HepG2 (cell line): ENCODE measurements at regions not wholly inside any gene's neighbourhood (a gene's known extent, or its start where the extent isn't known, plus 50 kb on each side); places are given as distances from the start of the nearest gene placed in this dataset.

Source experiments
- ATAC-seq: fragments of 200-7000 bp; cut with Tn5 transposase; 3 replicates; pipeline ENCODE4 v1.9.1; 2020; ENCODE audit warnings: mild to moderate bottlenecking, moderate library complexity
- BruUV-seq: library from RNA; stranded (reverse); fragments of 400-500 nt; replicated peaks from 2 replicates; lab custom pipeline; 2021; lab: Mats Ljungman, UMichigan
- CTCF ChIA-PET: fragments of 300-600 bp; formaldehyde crosslinking; extraction: SDS; loops from one replicate; lab custom pipeline; 2021; ENCODE audit warnings: low total read pairs, inconsistent platforms, low intra/inter-chr PET ratio; lab: Yijun Ruan, JAX
- POLR2A ChIA-PET: fragments of 350-600 bp; sonication (Branson Sonifier 250); formaldehyde crosslinking; loops from one replicate; lab custom pipeline; 2020; ENCODE audit warnings: antibody characterized with exemption, inconsistent platforms; lab: Yijun Ruan, JAX
- DNase-seq: peaks from one replicate; pipeline ENCODE4 v3.0.0-alpha.2; 2015; ENCODE audit warnings: low spot score
- FAIRE-seq: peaks from 3 replicates; lab custom pipeline; 2011; peaks lifted over from hg19 to GRCh38; lab: Jason Lieb, UNC
- H2AFZ ChIP-seq: one replicate; pipeline ENCODE4 v1.6.1; 2011; ENCODE audit warnings: low read length, inconsistent platforms
- H3K27ac ChIP-seq: fragments of 300-600 bp; 3 replicates; pipeline ENCODE4 v1.8.0; 2011; ENCODE audit warnings: mixed run types, mild to moderate bottlenecking, mixed read lengths, low read length, inconsistent platforms; ENCODE audit not compliant: insufficient read depth; ENCODE audit errors: extremely low read length
- H3K27me3 ChIP-seq, 2 experiments: fragments of 200-600 bp in 1 of 2; 2 replicates in 1 of 2; 3 replicates in 1 of 2; pipeline versions ENCODE4 v1.6.0 to v1.8.0; 2011; ENCODE audit warnings: low read length in 2 of 2, mild to moderate bottlenecking in 2 of 2, moderate library complexity in 2 of 2, inconsistent platforms in 1 of 2; ENCODE audit not compliant: insufficient read depth in 2 of 2, control insufficient read depth in 1 of 2
- H3K36me3 ChIP-seq, 2 experiments: fragments of 200-600 bp in 1 of 2; replicated peaks in 1 of 2; 2 replicates in 1 of 2; 3 replicates in 1 of 2; pipeline versions ENCODE4 v1.5.1 to v1.8.0; 2011; ENCODE audit warnings: low read length in 2 of 2, inconsistent platforms in 1 of 2; ENCODE audit not compliant: insufficient read depth in 2 of 2, control insufficient read depth in 1 of 2
- H3K4me1 ChIP-seq: 2 replicates; pipeline ENCODE4 v1.5.1; 2012; ENCODE audit warnings: low read length, inconsistent platforms; ENCODE audit not compliant: insufficient read depth
- H3K4me2 ChIP-seq: 2 replicates; pipeline ENCODE4 v1.6.0; 2011; ENCODE audit warnings: low read depth, low read length, inconsistent platforms
- H3K4me3 ChIP-seq, 3 experiments: fragments of 200-600 bp in 1 of 3; sonication (generic), shearing (Covaris generic) in 1 of 3; replicated peaks in 1 of 3; 2 replicates each; pipeline ENCODE4 v1.5.1; 2011 to 2016; ENCODE audit warnings: low read length in 3 of 3, inconsistent platforms in 2 of 3, low read depth in 2 of 3, mild to moderate bottlenecking in 2 of 3, control low read depth in 1 of 3, mixed read lengths in 1 of 3; ENCODE audit not compliant: insufficient read depth in 1 of 3
- H3K79me2 ChIP-seq: one replicate; pipeline ENCODE4 v1.6.1; 2011; ENCODE audit warnings: low read length, inconsistent platforms; ENCODE audit not compliant: insufficient read depth
- H3K9ac ChIP-seq: 2 replicates; pipeline ENCODE4 v1.6.0; 2011; ENCODE audit warnings: mild to moderate bottlenecking, low read depth, low read length, inconsistent platforms; ENCODE audit not compliant: insufficient read depth
- H3K9me3 ChIP-seq: 2 replicates; pipeline ENCODE4 v1.5.1; 2012; ENCODE audit warnings: mild to moderate bottlenecking, low read length
- H4K20me1 ChIP-seq: 2 replicates; pipeline ENCODE4 v1.6.0; 2011; ENCODE audit warnings: inconsistent platforms, mild to moderate bottlenecking, low read length, moderate library complexity; ENCODE audit not compliant: insufficient read depth
- ELK4 ChIP-seq: sonication (generic); formaldehyde crosslinking; IDR thresholded peaks from 2 replicates; pipeline ENCODE4 v1.9.0; 2021; ENCODE audit warnings: missing genetic modification reagents, borderline replicate concordance
- FOXK1 ChIP-seq: sonication (generic); formaldehyde crosslinking; IDR thresholded peaks from 2 replicates; pipeline ENCODE4 v1.4.0; 2020; ENCODE audit warnings: low read depth, missing genetic modification reagents, borderline replicate concordance
- NAIF1 ChIP-seq: sonication (generic); formaldehyde crosslinking; IDR thresholded peaks from 2 replicates; pipeline ENCODE4 v1.5.0; 2020; ENCODE audit warnings: mild to moderate bottlenecking, missing genetic modification reagents, borderline replicate concordance
- RFX1 ChIP-seq: fragments of 450-650 bp; IDR thresholded peaks from 2 replicates; pipeline ENCODE4 v1.6.1; 2017
- TCF7L2 ChIP-seq: IDR thresholded peaks from 2 replicates; pipeline ENCODE4 v1.6.1; 2011; ENCODE audit warnings: mild to moderate bottlenecking, low read depth, low read length, moderate library complexity
- TRIM24 ChIP-seq: sonication (generic); formaldehyde crosslinking; IDR thresholded peaks from 2 replicates; pipeline ENCODE4 v1.8.0; 2022; ENCODE audit warnings: mild to moderate bottlenecking, missing genetic modification reagents
- ZNF512 ChIP-seq: sonication (generic); formaldehyde crosslinking; IDR thresholded peaks from 2 replicates; pipeline ENCODE4 v1.4.0; 2020; ENCODE audit warnings: mild to moderate bottlenecking, missing genetic modification reagents
- ZNF780A ChIP-seq: sonication (generic); formaldehyde crosslinking; IDR thresholded peaks from 2 replicates; pipeline ENCODE4 v1.8.0; 2022; ENCODE audit warnings: mild to moderate bottlenecking, missing genetic modification reagents, moderate library complexity
- in situ Hi-C: cut with HindIII; loops from 2 replicates; pipeline ENCODE4 v1.10.0; 2017; ENCODE audit warnings: low pct_unique_long_range_greater_than_20kb; ENCODE audit not compliant: extremely low pct_ligation_motif_present
- intact Hi-C: fragments of 100-400 bp; cut with micrococcal nuclease; formaldehyde crosslinking; loops from one replicate; pipeline ENCODE4 v1.10.0; 2022; ENCODE audit not compliant: unreplicated experiment

GRCh38 chrX:40855411-40855810 is 120.1 kb upstream of the MED14 start:
- Histone ChIP-seq H3K9ac (no peak overlapping the region), H3K27me3 (no peaks in the 10 kb centered on the region), H3K36me3 (no peaks in the 10 kb centered on the region), H3K9me3 (no peaks in the 10 kb centered on the region), H3K4me2 (no peak overlapping the region), H3K79me2 (no peaks in the 10 kb centered on the region), H2AFZ (no peak overlapping the region), H4K20me1 (no peaks in the 10 kb centered on the region), H3K27ac (no peak overlapping the region), H3K4me1 (no peaks in the 10 kb centered on the region), H3K4me3 (no peak overlapping the region)
- TF ChIP-seq TRIM24 (CRISPR knock-in tag) = no peak
- TF ChIP-seq FOXK1 (CRISPR knock-in tag) = no peak
- TF ChIP-seq NAIF1 = no peak
- TF ChIP-seq TCF7L2 = no peak
- no peak for TF ChIP-seq RFX1
- TF ChIP-seq ZNF512 (CRISPR knock-in tag) = no peak
- TF ChIP-seq ELK4 (CRISPR knock-in tag) = no peak
- no peak for TF ChIP-seq ZNF780A
- in situ Hi-C loops = no loop called here
- no peak for FAIRE-seq
- ChIA-PET CTCF (no interaction called here), POLR2A (no interaction called here)
- BruUV-seq = no TSS peak
- no peak for ATAC-seq
- no peak for DNase-seq
- intact Hi-C loops = no loop called here
